Activated naive CD4-positive, alpha-beta T cell treated with Interleukin-2 at 50 U/mL for 16 hours (primary cell): ENCODE measurements at regions not wholly inside any gene's neighbourhood (a gene's known extent, or its start where the extent isn't known, plus 50 kb on each side); places are given as distances from the start of the nearest gene placed in this dataset.

Experiments
- DNase-seq: peaks from one replicate; pipeline ENCODE4 v3.0.0-alpha.2; 2020

GRCh38 chr14:100955201-100955600, 51.7 kb upstream of the RTL1 start:
- no peak for DNase-seq

GRCh38 chr14:100962494-100962893, 59.0 kb upstream of the RTL1 start:
- DNase-seq, result no peak

GRCh38 chr14:100965296-100965695, 61.8 kb upstream of the RTL1 start:
- DNase-seq, result no peak

- no peak for DNase-seq
These were observed 63.7 kb upstream of the RTL1 start for GRCh38 chr14:100967178-100967577.

- no peak for DNase-seq
These were observed 64.4 kb upstream of the RTL1 start for GRCh38 chr14:100967930-100968329.

- DNase-seq, result no peak
These were observed 68.8 kb upstream of the RTL1 start for GRCh38 chr14:100972118-100972897.

GRCh38 chr14:100975671-100976070, 72.1 kb upstream of the RTL1 start:
- no peak for DNase-seq

GRCh38 chr14:100979079-100979478, 75.6 kb upstream of the RTL1 start:
- no peak for DNase-seq

GRCh38 chr14:100979780-100980179, 76.3 kb upstream of the RTL1 start:
- DNase-seq, result no peak

GRCh38 chr14:100980823-100981222, 77.3 kb upstream of the RTL1 start:
- no peak for DNase-seq

GRCh38 chr14:100981809-100982208, 78.3 kb upstream of the RTL1 start:
- no peak for DNase-seq

GRCh38 chr14:100982353-100982752, 78.8 kb upstream of the RTL1 start:
- no peak for DNase-seq

GRCh38 chr14:100982762-100983161, 79.2 kb upstream of the RTL1 start:
- no peak for DNase-seq

GRCh38 chr14:100983710-100984109, 80.2 kb upstream of the RTL1 start:
- no peak for DNase-seq

GRCh38 chr14:100988011-100988410, 84.5 kb upstream of the RTL1 start:
- no peak for DNase-seq

GRCh38 chr14:100988411-100988900, 84.9 kb upstream of the RTL1 start:
- DNase-seq, result no peak

- no peak for DNase-seq
These were observed 85.4 kb upstream of the RTL1 start for GRCh38 chr14:100988956-100989355.

GRCh38 chr14:100989924-100990323, 86.4 kb upstream of the RTL1 start:
- DNase-seq, result no peak

GRCh38 chr14:100994082-100994481, 90.6 kb upstream of the RTL1 start:
- no peak for DNase-seq

- DNase-seq, result no peak
These were observed 91.3 kb upstream of the RTL1 start for GRCh38 chr14:100994756-100995330.

- no peak for DNase-seq
These were observed 97.3 kb upstream of the RTL1 start for GRCh38 chr14:101000711-101001250.

- no peak for DNase-seq
These were observed 98.0 kb upstream of the RTL1 start for GRCh38 chr14:101001311-101002069.

GRCh38 chr14:101002738-101003137, 99.2 kb upstream of the RTL1 start:
- DNase-seq, result no peak

- DNase-seq, result no peak
These were observed 100.7 kb upstream of the RTL1 start for GRCh38 chr14:101004176-101004575.
